NCI-H146 (cell line): ENCODE measurements at regions not wholly inside any gene's neighbourhood (a gene's known extent, or its start where the extent isn't known, plus 50 kb on each side); places are given as distances from the start of the nearest gene placed in this dataset.
"Not testable (repeated sequence)": the region's sequence is repeated elsewhere in the genome, so short reads cannot be mapped to it uniquely, and the experiment has no call there.

Experiments used
- DNase-seq: peaks from one replicate; lab custom pipeline; 2025; lab: John Stamatoyannopoulos, UW

- DNase-seq, result not testable (repeated sequence)
Measured at GRCh38 chr2:16217741-16218140, 277.4 kb downstream of the MYCN start.

- DNase-seq, result no peak
Measured at GRCh38 chr2:16217291-16217690, 276.9 kb downstream of the MYCN start.

GRCh38 chr2:16216558-16216945, 276.2 kb downstream of the MYCN start:
- no peak for DNase-seq

- no peak for DNase-seq
Measured at GRCh38 chr2:16215902-16216557, 275.7 kb downstream of the MYCN start.

GRCh38 chr2:16214861-16215260, 274.5 kb downstream of the MYCN start:
- DNase-seq, result no peak

- no peak for DNase-seq
Measured at GRCh38 chr2:16214391-16214790, 274.0 kb downstream of the MYCN start.

- DNase-seq, result no peak
Measured at GRCh38 chr2:16212321-16212720, 272.0 kb downstream of the MYCN start.

- DNase-seq, result no peak
Measured at GRCh38 chr2:16211341-16211740, 271.0 kb downstream of the MYCN start.

GRCh38 chr2:16210841-16211240, 270.5 kb downstream of the MYCN start:
- no peak for DNase-seq

- DNase-seq, result no peak
Measured at GRCh38 chr2:16209799-16210198, 269.4 kb downstream of the MYCN start.

GRCh38 chr2:16208921-16209320, 268.6 kb downstream of the MYCN start:
- no peak for DNase-seq

GRCh38 chr2:16208241-16208797, 268.0 kb downstream of the MYCN start:
- DNase-seq, result no peak

- no peak for DNase-seq
Measured at GRCh38 chr2:16207611-16208010, 267.3 kb downstream of the MYCN start.

- DNase-seq, result no peak
Measured at GRCh38 chr2:16207151-16207550, 266.8 kb downstream of the MYCN start.

- no peak for DNase-seq
Measured at GRCh38 chr2:16206191-16206944, 266.0 kb downstream of the MYCN start.

GRCh38 chr2:16205631-16206030, 265.3 kb downstream of the MYCN start:
- no peak for DNase-seq

- no peak for DNase-seq
Measured at GRCh38 chr2:16204886-16205620, 264.7 kb downstream of the MYCN start.

- no peak for DNase-seq
Measured at GRCh38 chr2:16204251-16204650, 263.9 kb downstream of the MYCN start.

- DNase-seq, result no peak
Measured at GRCh38 chr2:16203691-16204090, 263.3 kb downstream of the MYCN start.

- DNase-seq, result no peak
Measured at GRCh38 chr2:16203069-16203468, 262.7 kb downstream of the MYCN start.

GRCh38 chr2:16202266-16203020, 262.1 kb downstream of the MYCN start:
- no peak for DNase-seq

- DNase-seq, result no peak
Measured at GRCh38 chr2:16201848-16202247, 261.5 kb downstream of the MYCN start.
